NT2/D1 (cell line): ENCODE measurements at regions not wholly inside any gene's neighbourhood (a gene's known extent, or its start where the extent isn't known, plus 50 kb on each side); places are given as distances from the start of the nearest gene placed in this dataset.

Experiments used
- DNase-seq: peaks from one replicate; pipeline ENCODE4 v3.0.0-alpha.2; 2011; ENCODE audit warnings: low read depth, low spot score
- H3K27me3 ChIP-seq: 2 replicates; pipeline ENCODE4 v1.6.0; 2011; ENCODE audit warnings: mild to moderate bottlenecking; ENCODE audit not compliant: insufficient read length, insufficient read depth
- H3K36me3 ChIP-seq: 2 replicates; pipeline ENCODE4 v1.6.1; 2011; ENCODE audit warnings: mild to moderate bottlenecking, low read length, mixed read lengths; ENCODE audit not compliant: insufficient read depth, insufficient read length
- H3K4me1 ChIP-seq: 2 replicates; pipeline ENCODE4 v1.5.1; 2011; ENCODE audit not compliant: insufficient read depth, insufficient read length
- H3K4me3 ChIP-seq: 2 replicates; pipeline ENCODE4 v1.5.1; 2011; ENCODE audit warnings: low read depth; ENCODE audit not compliant: insufficient read length
- H3K9ac ChIP-seq: 2 replicates; pipeline ENCODE4 v1.6.0; 2011; ENCODE audit warnings: low read depth; ENCODE audit not compliant: insufficient read length
- H3K9me3 ChIP-seq: 2 replicates; pipeline ENCODE4 v1.5.1; 2011; ENCODE audit warnings: mild to moderate bottlenecking, low read length; ENCODE audit not compliant: insufficient read depth
- SUZ12 ChIP-seq: IDR thresholded peaks from 2 replicates; pipeline ENCODE4 v1.6.1; 2011; ENCODE audit not compliant: insufficient read length, insufficient read depth; ENCODE audit errors: extremely low read depth
- YY1 ChIP-seq: IDR thresholded peaks from 2 replicates; pipeline ENCODE4 v1.6.1; 2011; ENCODE audit not compliant: insufficient read length, insufficient read depth
- ZNF274 ChIP-seq: IDR thresholded peaks from 2 replicates; pipeline ENCODE4 v1.6.1; 2011; ENCODE audit warnings: mild to moderate bottlenecking, low read depth, low read length

- H3K36me3 ChIP-seq, result no peaks in the 10 kb centered on the region
- no peak for TF ChIP-seq YY1
- TF ChIP-seq SUZ12, result no peak
- TF ChIP-seq ZNF274, result no peak
- H3K4me1 ChIP-seq, result peaks cover 4% of the 10 kb centered on the region
- no peak for DNase-seq
- no peak overlapping the region for H3K9ac ChIP-seq
- H3K9me3 ChIP-seq, result peaks cover 10% of the 10 kb centered on the region
- no peaks in the 10 kb centered on the region for H3K27me3 ChIP-seq
- H3K4me3 ChIP-seq, result no peak overlapping the region
Measured at GRCh38 chr9:113756476-113757192, 119.5 kb upstream of the ZNF618 start.

- H3K9me3 ChIP-seq, result peaks cover 10% of the 10 kb centered on the region
- no peak overlapping the region for H3K9ac ChIP-seq
- no peaks in the 10 kb centered on the region for H3K36me3 ChIP-seq
- TF ChIP-seq SUZ12, result no peak
- no peak for DNase-seq
- no peak overlapping the region for H3K4me3 ChIP-seq
- no peaks in the 10 kb centered on the region for H3K4me1 ChIP-seq
- peaks cover 3% of the 10 kb centered on the region for H3K27me3 ChIP-seq
Measured at GRCh38 chr9:113763429-113763828, 112.7 kb upstream of the ZNF618 start.

- Histone ChIP-seq H3K9me3 (peaks cover 5% of the 10 kb centered on the region; the same call in 1 of the 2 replicates), H3K36me3 (no peaks in the 10 kb centered on the region), H3K4me1 (no peaks in the 10 kb centered on the region), H3K9ac (no peak overlapping the region), H3K4me3 (no peak overlapping the region), H3K27me3 (peaks cover 3% of the 10 kb centered on the region)
- no peak for DNase-seq
- TF ChIP-seq SUZ12 (no peak), ZNF274 (no peak), YY1 (no peak)
Measured at GRCh38 chr9:113764572-113764971, 111.5 kb upstream of the ZNF618 start.

- H3K4me3 ChIP-seq, result no peak overlapping the region
- H3K36me3 ChIP-seq, result no peaks in the 10 kb centered on the region
- no peak for DNase-seq
- H3K4me1 ChIP-seq, result no peaks in the 10 kb centered on the region
- no peak overlapping the region for H3K9ac ChIP-seq
- H3K9me3 ChIP-seq, result no peaks in the 10 kb centered on the region
- H3K27me3 ChIP-seq, result peaks cover 3% of the 10 kb centered on the region
- TF ChIP-seq YY1, result no peak
- TF ChIP-seq ZNF274, result no peak
- no peak for TF ChIP-seq SUZ12
Measured at GRCh38 chr9:113769412-113769811, 106.7 kb upstream of the ZNF618 start.

- H3K4me3 ChIP-seq, result no peak overlapping the region
- no peaks in the 10 kb centered on the region for H3K36me3 ChIP-seq
- no peaks in the 10 kb centered on the region for H3K9me3 ChIP-seq
- H3K4me1 ChIP-seq, result no peaks in the 10 kb centered on the region
- H3K27me3 ChIP-seq, result no peaks in the 10 kb centered on the region
- no peak for DNase-seq
- no peak for TF ChIP-seq ZNF274
- no peak for TF ChIP-seq YY1
- no peak for TF ChIP-seq SUZ12
- H3K9ac ChIP-seq, result no peak overlapping the region
Measured at GRCh38 chr9:113770396-113770795, 105.7 kb upstream of the ZNF618 start.

GRCh38 chr9:113771199-113771598 lies 104.9 kb upstream of the ZNF618 start:
- no peak overlapping the region for H3K4me3 ChIP-seq

GRCh38 chr9:113772121-113772810 lies 103.8 kb upstream of the ZNF618 start:
- Histone ChIP-seq H3K9ac (no peak overlapping the region), H3K9me3 (no peaks in the 10 kb centered on the region), H3K27me3 (no peaks in the 10 kb centered on the region), H3K4me3 (no peak overlapping the region), H3K36me3 (no peaks in the 10 kb centered on the region), H3K4me1 (no peaks in the 10 kb centered on the region)
- no peak for DNase-seq
- TF ChIP-seq SUZ12 (no peak), ZNF274 (no peak), YY1 (no peak)

More at GRCh38 chr9:113771199-113771598, 104.9 kb upstream of the ZNF618 start:
- no peaks in the 10 kb centered on the region for H3K27me3 ChIP-seq
- H3K4me1 ChIP-seq, result no peaks in the 10 kb centered on the region
- H3K9me3 ChIP-seq, result no peaks in the 10 kb centered on the region
- DNase-seq, result no peak
- H3K9ac ChIP-seq, result no peak overlapping the region
- no peak for TF ChIP-seq SUZ12
- no peak for TF ChIP-seq YY1
- TF ChIP-seq ZNF274, result no peak
- H3K36me3 ChIP-seq, result no peaks in the 10 kb centered on the region
